ENCODE measurements at regions not wholly inside any gene's neighbourhood (a gene's known extent, or its start where the extent isn't known, plus 50 kb on each side); places are given as distances from the start of the nearest gene placed in this dataset.

DNA sequence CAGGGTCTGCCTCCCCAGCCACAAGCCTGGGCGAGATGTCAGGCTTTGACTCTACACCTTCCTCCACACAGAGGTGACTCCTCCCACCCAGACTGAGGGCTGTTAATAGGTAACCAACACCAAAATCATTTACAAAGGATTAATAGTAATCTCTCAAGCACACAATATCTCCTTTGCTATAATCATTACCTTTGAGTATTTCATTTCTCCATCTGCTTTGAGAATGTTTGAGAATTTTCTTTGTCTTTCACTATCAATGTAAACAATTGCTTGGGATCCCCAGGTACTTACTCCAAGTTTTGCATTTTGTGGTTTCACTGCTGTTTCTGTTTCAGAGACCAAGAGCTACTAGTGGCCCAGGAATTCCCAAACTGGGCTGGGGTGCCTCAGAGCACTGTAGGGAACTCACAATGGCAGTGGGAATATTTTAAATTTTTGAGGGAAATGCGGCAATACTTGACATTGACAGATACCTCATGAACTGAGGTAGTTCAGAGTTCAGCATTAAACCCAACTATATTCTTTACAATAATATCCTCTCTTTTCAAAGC, 166.4 kb upstream of the MGAT5 start:
- DNase-seq, result no peak

DNA sequence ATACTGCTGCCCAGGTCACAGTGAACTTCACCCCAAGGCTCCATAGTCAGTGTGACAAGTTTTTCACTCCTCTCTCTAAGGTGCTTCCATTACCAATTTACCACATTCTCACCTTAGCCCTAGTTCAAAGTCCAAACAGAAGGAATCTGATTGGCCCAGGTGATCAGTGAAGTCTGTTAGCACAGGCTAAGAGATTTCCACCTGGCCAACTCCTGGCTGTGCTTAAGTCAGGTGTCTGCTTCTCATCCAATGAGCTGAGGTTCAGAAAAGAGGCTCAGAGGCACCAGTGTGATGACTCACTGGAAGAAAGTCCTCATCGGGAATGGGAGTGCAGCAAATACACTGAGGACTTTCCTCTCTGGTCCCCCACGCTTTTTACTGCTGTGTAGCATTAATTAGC, 164.4 kb upstream of the MGAT5 start:
- DNase-seq, result no peak

DNA sequence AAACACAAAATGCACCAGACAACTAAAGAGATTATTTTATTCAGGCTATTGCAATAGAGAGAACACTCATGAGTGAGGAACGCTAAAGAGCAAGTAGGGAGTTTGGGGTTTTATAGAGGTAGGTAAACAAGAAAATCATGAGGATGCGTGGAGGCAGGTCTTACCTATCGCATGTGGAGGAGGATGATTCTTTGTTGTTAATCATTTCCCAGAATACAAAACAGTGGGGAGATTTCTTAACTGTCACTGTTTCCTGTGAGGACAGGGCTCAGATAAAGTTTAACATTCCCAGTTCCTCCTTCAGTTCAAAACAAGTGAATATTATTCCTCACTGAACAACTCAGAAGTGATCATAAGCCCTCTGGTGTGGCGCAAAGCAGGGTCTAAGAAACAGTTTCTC, 156.1 kb upstream of the MGAT5 start:
- no peak for DNase-seq

DNA sequence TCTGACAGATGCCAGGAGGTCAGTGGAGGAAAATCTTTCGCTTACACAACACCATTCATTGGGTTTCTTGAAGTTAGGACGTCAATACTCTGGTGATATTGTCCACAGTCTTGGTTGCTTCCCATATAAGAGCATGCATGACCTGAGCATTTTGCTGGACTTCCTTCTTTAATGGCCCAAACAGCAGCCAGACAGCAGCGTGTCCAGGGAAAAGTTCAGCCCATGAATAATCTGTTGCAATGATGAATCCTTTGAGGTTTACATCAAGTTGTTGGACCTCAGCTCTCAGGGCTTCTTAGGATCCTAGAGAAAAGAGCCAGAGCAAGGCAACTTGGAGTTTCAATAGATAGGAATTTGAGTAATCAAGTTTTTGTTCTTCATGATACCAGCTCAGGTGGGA, 155.6 kb upstream of the MGAT5 start:
- DNase-seq, result no peak

DNA sequence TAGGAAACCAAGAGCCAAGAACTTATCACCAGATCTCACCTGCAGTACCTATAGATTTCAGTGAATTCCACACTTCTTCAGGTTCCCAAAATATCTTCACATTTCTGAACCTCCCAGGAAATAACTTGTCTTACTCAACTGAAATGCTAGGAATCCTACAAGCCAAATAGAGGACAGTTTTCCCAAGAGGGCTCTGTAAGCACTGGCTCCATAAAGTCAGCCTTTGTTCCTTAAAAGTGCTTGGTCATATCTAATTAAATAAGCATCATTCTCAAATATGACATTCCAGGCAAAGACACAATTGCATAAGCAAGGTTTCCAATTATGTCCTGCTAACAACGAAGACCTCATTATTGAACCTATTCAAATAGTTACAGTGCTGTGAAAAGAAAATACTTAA, 154.6 kb upstream of the MGAT5 start:
- DNase-seq, result no peak

DNA sequence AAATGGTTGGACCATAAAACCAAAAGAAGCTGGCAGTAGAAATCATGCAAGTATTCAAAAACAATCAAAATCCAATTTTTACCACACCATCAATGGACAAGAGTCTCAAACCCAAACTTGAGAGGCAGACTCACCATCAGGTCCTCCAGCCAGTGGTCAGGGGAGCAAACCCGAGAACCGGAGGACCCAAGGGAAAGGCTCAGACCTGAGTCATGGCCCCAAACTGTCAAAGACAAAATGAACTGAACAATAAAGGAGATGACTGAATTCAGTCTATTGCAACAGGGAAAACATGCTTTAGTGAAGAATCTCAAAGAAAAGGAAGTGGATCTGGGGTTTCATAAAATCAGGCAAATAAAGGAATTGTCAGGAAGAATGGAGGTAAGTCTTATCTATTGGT, 150.7 kb upstream of the MGAT5 start:
- DNase-seq, result no peak

DNA sequence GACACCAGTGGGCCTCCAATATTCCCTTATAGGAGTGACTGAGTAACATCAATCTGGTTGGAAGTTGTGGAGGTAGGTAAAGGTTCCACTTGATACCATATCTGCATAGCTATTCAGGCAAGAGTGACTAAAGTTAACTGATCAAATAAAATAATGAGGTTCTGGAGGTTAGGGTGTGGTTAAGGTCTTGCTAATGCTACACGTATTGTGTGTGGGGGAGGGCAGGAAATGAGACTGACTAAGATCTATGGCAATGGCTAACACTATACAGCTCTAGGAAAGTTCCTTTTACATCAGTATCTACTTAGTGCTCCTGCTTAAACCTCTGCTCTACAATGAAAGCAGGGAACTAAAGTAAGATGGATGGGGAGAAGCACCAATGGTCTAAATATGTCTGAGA, 149.1 kb upstream of the MGAT5 start:
- DNase-seq, result peak; percentile 34

DNA sequence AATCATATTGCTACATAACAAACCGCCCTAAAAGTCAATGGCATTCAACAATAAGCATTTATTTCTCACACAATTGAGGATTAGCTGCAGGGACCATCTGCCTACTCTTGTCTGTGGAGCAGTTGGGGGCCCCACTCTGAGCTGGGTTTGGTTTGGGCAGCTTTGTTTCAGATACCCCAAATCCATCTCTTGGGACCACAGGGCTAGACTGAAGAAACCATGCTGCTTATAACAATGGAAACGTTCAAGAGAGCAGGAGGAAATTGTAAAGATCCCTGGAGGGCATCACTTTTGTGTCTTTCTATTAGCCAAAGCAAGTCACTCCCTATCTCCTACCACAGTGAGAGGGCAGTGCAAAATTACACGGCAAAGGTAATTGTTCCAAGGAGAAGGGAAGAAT, 146.5 kb upstream of the MGAT5 start:
- DNase-seq, result no peak

DNA sequence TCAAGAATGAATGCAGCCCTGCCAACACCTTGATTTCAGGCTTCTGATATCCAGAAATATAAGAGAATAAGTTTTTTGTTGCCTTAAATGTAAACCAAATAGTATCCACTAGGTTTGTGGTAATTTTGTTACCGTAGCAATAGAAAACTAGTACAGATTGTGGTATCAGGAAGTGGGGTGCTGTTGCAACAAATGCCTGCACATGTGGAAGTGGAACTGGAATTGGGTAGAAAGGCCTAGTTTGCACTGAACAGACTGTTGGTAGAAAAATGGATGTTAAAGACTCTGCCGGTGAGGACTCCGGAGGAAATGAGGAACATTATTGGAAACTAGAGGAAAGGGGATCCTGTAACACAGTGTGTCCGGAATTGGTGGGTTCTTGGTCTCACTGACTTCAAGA, 145.8 kb upstream of the MGAT5 start:
- no peak for DNase-seq

DNA sequence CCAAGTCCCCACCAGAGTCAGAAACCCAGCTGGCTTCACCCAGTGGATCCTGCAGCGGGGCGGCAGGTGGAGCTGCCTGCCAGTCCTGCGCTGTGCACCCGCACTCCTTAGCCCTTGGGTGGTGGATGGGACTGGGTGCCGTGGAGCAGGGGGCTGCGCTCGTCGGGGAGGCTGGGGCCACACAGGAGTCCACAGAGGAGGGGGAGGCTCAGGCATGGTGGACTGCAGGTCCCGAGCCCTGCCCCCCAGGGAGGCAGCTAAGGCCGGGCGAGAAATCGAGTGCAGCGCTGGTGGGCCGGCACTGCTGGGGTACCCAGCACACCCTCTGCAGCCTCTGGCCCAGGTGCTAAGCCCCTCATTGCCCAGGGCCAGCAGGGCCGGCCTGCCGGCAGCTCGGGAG, 144.6 kb upstream of the MGAT5 start:
- no peak for DNase-seq

DNA sequence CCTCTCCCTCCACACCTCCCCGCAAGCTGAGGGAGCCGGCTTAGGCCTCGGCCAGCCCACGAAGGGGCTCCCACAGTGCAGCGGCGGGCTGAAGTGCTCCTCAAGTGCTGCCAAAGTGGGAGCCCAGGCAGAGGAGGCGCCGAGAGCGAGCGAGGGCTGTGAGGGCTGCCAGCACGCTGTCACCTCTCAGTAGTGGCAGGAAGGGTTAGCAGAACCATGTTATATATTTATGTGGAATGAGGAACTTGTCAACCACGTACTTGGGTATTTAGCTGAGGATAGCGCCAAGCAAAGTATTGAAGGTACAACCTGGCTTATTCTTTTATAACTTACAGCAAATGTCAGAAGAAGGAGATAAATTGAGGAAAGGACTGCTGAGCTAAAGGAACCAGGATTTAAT, 144.1 kb upstream of the MGAT5 start:
- no peak for DNase-seq

DNA sequence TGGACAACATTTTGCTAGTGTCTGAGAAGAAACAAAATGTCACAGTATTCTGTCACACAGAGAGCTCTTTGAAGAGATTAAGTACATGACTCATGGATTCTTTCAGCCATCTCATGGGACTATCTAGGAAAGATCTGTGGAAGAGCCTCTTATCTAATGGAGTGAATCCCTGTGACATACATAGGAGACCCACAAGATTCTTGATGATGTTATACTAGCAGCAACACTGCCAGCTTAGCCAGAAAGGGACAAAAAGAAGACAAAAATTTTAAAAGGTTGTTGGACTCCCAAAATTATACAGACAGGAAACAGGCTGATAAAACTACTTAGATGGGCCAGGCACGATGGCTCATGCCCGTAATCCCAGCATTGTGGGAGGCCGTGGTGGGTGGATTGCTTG, 143.3 kb upstream of the MGAT5 start:
- no peak for DNase-seq

DNA sequence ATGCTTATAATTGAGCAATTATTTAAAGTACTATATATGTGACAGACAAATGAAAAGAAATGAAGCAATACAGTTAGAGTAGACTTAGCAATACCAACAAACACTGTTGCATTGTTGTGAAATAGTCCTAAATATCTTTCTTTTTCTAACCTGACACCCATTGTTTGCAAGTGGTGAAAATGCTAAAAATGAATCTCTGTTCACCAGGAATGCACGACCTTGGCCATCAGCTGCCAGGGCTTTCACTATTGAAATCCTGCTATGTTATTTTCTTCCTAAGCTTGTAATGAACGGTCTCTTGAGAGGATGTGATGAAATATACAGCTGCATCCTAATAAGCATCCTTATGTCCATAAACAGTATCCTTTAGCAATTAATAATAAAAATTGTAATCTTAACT, 136.2 kb upstream of the MGAT5 start:
- no peak for DNase-seq

DNA sequence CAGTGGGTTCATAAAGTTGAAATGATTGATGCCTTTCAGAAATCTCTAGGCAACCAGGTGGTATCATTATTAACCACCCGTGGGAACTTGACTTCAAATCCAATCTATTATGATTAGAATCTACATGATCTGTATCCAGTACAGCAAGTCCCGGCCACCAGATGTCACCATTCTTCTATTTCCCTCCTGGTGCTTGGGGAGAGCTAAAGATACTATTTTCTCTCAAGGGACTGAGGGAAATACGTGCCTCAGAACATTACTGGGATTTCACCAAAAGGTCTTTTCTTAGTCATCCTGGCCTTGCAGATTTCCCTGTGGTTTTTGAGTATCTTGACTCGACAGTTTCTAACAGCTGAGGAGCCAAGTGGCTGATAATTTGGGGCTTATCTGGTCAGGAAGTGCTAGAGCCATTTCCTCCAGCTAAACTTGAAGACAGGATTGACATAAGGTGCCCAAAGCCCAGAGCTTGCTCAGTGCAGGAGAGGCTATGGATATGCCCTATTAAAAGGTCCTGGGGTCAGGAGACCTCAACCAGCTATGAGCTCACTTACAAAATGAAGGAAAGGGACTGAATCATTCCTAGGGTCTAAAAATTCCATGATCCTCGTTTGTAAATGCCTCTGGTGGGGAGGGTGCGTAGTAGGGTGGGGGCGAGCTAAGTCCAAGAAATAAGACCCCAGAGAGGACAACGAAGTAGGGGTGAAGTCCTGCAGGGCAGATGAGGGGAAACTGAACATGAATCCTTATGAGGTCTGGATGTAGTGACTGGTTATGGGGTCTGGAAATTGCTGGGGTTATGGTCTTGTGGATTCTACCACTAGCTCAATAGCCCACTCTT, 135.4 kb upstream of the MGAT5 start:
- DNase-seq, result peak; percentile 90

DNA sequence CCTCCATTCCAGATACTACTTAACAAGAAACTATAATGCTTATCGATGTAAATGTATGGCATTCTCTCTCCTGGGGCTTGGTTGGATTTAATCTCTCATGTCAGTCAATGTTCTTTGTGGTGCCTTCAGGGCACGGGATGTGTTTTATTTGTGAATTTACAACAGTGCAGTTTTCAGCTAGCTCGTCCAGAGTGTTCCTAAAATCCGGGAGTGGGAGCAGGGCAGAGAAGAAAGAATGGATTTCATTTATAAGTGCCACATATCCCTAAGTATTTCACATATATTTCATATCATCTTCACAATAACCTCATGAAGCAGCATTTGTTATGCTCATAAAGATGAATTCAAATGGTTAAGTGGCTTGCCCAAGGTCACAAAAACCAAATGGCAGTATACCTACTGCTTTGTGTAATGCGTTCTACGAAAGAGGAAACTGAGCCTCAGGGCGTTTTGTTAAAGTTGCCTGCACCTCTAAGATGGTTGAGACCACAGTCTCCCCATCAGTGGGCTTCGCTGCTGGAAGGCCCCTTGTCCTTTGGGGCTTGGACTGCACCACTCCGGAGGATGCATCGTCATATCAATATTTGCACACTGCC, 134.7 kb upstream of the MGAT5 start:
- peak; percentile 17 for DNase-seq

DNA sequence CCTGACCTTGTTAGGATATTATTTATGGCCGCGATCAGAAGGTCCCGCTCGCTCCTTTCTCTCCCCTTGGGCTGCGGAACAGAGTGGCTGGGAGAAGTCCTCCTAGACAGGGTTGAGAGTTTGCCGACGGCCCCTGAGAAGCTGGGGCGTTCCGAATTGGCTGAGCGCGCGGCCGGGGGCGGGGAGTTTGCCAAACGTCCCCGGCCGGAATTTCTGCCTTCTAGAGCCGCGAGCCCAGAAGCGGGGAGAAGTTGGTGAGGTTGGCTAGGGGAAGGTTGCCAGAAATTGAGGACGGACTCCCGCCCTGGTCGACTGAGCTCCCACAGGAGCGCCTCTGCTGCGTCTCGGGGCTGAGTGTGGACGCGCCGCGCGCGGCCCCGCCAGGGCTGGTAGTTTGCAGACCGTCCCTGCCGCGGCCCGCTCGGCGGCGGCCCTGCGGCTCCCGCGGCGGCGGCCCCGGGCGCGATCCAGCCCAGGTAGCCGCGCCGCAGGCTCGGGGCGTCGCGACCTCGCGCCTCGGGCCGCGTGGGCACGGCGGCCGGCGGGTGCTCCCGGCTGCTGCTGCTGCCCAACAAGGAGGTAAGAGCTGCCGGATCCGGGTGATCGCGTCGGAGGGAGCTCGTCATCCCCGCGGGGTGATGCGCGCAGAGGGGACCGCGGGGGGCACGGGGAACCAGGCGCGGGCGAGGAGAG, 134.0 kb upstream of the MGAT5 start:
- DNase-seq, result peak; percentile 79

DNA sequence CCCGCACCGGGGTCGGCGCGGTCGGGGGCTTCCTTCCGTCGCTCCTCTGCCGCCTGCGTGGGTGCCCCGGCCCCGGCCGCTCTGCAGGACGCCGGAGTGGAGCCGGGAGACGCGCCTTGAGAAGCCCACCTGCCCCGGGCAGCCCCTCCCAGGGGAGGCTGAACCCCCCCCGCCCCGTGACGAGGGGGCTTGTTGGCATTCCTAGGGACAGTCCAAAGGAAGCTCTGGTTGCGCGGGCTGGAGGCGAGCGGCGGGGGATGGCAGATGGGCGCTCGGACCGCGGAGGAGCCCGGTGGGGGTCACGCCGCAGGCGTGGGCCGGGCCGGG, 133.5 kb upstream of the MGAT5 start:
- no peak for DNase-seq

DNA sequence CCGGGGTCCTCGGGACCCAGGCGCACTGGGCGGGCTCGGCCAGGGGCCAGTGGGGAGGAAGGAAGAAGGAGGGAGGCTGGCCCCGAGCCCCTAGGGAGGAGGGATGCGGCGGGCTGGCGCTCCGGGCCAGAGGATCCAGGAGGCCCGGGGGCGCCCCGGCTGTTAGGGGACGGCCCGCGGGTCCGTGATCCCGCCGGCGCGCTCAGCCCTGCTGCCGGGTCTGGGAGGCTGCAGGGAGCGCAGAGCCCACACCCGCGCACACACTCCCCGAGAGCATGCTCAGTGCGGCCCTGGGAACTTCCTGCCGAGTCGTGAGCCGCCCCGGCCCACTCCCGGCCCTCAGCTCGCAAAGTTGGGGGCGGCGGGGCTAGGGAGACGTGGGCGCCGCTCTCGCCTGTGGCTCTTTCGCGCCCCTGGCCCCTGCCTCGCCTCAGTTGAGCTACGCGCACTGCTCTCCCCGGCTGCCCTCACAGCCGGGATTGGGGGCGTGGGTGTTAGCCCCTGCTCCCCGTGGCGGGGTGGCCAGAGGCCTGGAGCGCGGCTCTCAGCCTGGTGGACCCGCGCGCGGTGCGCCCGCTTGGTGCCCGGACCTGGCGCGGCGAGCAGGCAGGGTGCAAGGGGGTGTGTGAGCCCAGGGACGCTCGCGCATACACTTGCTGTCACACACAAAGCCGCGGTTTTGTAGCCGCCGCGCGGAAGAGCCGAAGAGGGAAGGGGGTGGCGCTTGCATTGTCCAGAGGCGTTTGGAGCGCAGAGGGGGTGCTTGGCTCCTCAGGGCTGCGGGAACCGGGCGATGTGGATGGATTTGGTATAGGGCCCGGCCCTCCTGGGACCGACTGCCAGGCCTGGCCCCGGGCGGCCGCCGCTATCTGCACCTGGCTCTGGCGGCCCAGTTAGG, 132.9 kb upstream of the MGAT5 start:
- peak; percentile 47 for DNase-seq

DNA sequence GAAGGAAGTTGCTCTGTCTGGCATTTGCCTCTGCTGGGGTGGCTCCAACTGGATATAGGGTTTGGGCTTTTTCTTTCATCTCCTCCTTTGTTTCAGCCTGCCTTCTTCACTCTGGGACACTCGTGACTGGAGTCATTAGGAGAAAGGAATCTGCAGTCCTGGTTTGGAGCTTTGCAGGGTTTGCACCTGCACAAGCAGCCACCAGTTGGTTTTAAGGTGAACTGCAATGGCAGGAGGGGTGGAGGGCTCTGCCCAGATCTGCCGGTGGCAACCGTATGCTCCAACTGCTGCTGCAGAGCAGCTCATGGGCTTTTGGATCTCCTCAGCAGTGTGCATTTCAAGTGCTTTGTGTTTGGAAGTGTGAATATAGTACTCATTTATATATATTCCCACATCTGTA, 131.3 kb upstream of the MGAT5 start:
- DNase-seq, result no peak

DNA sequence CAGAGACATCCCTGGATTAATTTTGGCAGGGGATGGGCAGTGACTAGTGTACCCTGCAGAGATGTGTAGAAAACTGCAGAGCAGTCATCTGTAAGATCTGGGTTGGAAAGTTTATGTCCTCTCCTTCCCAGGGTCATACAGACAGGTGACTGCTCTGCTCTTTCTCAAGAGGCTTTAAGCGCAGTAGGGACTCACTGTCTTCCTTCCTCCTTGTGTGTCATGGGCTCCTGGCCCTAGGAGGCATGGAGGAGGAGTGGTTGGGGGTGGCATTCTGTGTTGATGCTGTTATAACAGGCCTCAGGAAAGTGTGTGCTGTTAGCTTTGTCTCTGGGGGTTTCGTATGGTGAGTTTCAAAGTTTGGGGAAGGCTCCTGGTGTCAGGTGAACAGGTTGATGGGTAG, 130.5 kb upstream of the MGAT5 start:
- DNase-seq, result no peak

DNA sequence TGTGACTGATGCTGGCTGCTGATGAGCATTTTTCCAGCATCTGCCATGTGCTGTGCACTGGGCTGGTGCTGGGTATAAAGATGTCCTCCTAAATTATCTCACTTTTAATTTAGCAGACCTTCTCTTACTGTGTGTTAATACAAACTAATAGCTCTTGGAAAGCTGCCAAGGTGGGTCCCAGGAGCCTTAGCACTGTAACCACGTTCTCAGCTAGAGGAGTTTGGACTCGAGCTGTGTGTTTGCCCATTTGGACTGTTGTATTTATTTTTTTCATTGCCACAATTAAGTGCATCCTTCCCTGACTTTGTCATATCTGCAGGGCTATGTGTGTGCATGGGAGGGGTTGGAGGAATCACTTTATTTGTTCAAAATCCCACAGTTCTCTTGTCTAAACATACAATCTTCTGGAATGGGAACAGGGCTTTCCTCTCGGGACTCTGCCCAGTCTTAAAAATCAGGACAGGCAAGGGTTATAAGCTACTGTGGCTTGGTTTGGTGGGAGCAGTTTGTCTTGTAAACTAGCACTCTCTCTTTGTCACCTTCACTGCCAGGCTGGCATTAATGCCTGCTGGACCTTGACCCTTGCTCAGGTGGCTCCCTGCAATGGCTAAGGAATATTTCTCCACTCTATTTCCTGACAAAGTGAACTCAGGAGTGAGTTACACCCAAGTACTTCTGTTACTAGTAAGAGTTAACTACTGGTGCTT, 129.7 kb upstream of the MGAT5 start:
- DNase-seq, result no peak

DNA sequence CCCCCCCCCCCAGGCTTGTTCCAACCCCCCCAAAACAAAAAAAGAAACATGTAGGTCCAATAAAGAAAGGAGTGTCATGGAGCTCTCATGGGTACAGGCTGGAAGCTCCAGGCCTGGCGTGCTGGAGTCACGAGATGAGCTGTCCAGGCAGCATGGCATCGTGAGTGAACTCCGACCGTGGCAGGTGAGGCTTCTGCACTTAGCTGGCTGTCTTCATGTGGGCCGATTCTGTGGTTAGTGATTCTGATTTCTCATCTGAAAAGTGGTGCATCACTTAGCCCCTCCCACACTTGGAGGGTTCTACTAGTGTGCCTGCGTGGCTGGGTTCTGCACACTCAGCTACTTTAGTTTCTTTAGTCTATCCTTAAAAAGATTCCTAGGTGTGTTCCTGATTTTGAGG, 126.4 kb upstream of the MGAT5 start:
- peak; percentile 70 for DNase-seq
